GM10248 (cell line): ENCODE measurements at regions not wholly inside any gene's neighbourhood (a gene's known extent, or its start where the extent isn't known, plus 50 kb on each side); places are given as distances from the start of the nearest gene placed in this dataset.

Experiments
- CTCF ChIA-PET: fragments of 300-600 bp; sonication (Branson Sonifier 250); formaldehyde crosslinking; extraction: SDS; loops from one replicate; lab custom pipeline; 2021; ENCODE audit warnings: antibody characterized with exemption; lab: Yijun Ruan, JAX
- POLR2A ChIA-PET: fragments of 350-650 bp; sonication (Branson Sonifier 250); formaldehyde crosslinking; extraction: SDS; loops from one replicate; lab custom pipeline; 2020; ENCODE audit warnings: antibody characterized with exemption; lab: Yijun Ruan, JAX
- DNase-seq: peaks from one replicate; pipeline ENCODE4 v3.0.0; 2012; ENCODE audit errors: extremely low spot score
- CTCF ChIP-seq: IDR thresholded peaks from 2 replicates; pipeline ENCODE4 v1.5.1; 2012; ENCODE audit warnings: mild to moderate bottlenecking, low read depth; ENCODE audit errors: extremely low read depth, missing control alignments, control extremely low read depth

DNA sequence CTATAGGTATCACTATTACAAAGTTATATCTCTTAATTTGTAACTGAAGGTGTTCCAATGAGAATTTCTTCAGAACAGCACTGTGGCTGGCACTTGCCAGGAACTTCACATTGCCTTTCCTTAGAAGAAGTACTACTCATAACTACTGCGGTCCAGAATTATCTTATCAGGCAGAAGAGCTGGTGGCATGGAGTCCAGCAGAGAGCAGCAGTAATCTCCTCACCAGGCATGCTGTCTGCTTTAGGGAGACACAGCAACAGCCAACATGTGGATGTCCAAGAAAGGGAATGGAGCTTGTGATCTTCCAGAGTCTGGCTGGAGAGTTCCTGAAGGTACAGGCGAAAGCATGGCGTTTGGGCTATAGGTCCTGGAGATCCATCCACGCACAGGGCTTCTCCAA lies 919.7 kb upstream of the NR2F2 start:
- TF ChIP-seq CTCF = no peak
- DNase-seq = no peak
- POLR2A ChIA-PET = no interaction called here
- CTCF ChIA-PET = interaction anchor here (1.8 kb wide), 1 partner anchor 39 kb away, joined by 5 read pairs; no protein-coding TSS in a partner anchor

DNA sequence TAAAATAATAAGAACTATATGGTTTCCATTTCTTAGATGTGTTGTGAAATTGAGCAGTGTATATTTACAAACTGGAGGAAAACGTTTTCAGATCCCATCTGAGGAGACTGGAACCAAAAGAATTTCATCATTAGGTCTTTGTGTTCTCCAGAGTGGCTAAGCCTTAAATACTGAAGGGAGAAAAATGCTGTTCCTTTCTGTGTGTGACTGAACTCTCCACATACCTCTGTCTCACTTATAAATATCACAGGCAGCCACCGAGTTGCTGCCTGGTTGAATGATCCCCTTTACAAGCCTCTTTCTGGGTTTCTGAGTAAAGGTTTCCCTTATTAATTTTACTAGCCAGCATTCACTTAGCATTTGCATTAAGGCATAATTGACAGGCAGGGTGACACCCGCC lies 913.9 kb upstream of the NR2F2 start:
- no peak for DNase-seq
- ChIA-PET CTCF (no interaction called here), POLR2A (no interaction called here)
- no peak for TF ChIP-seq CTCF

GRCh38 chr15:95417761-95418160 lies 912.7 kb upstream of the NR2F2 start:
- DNase-seq = no peak
- ChIA-PET CTCF (interaction anchor here (1.3 to 1.4 kb wide), 3 partner anchors 9 to 23 kb away, joined by 3 to 4 read pairs (median 3); no protein-coding TSS in a partner anchor), POLR2A (no interaction called here)
- TF ChIP-seq CTCF = no peak

- CTCF ChIA-PET = no interaction called here
- TF ChIP-seq CTCF = no peak
Observed at GRCh38 chr15:95422255-95422654, 908.2 kb upstream of the NR2F2 start.

GRCh38 chr15:95425859-95426258 lies 904.6 kb upstream of the NR2F2 start:
- CTCF ChIA-PET = no interaction called here
- no peak for TF ChIP-seq CTCF
- no peak for DNase-seq
- POLR2A ChIA-PET = no interaction called here

More at GRCh38 chr15:95422255-95422654, 908.2 kb upstream of the NR2F2 start:
- DNase-seq = no peak
- POLR2A ChIA-PET = no interaction called here

- no peak for TF ChIP-seq CTCF
- no peak for DNase-seq
- ChIA-PET CTCF (no interaction called here), POLR2A (no interaction called here)
Observed at GRCh38 chr15:95429345-95429744, 901.2 kb upstream of the NR2F2 start.

GRCh38 chr15:95431518-95431917 lies 899.0 kb upstream of the NR2F2 start:
- no peak for DNase-seq
- ChIA-PET POLR2A (no interaction called here), CTCF (no interaction called here)
- TF ChIP-seq CTCF = no peak
